ENCODE measurements at regions not wholly inside any gene's neighbourhood (a gene's known extent, or its start where the extent isn't known, plus 50 kb on each side); places are given as distances from the start of the nearest gene placed in this dataset.

- TF ChIP-seq CTCF (conservative IDR thresholded peaks at IDR 0.05; ENCODE audit: low read length) (no peak), EZH2phosphoT487 (IDR thresholded peaks at IDR 0.05; ENCODE audit: borderline replicate concordance, low read depth, low read length) (no peak)
Measured at GRCh38 chr12:5195691-5196090, 152.0 kb downstream of the KCNA5 start.

Measured in OCI-LY7 (cell line).